HG03108 (cell line): ENCODE measurements at regions not wholly inside any gene's neighbourhood (a gene's known extent, or its start where the extent isn't known, plus 50 kb on each side); places are given as distances from the start of the nearest gene placed in this dataset.

ENCODE experiments used
- ATAC-seq: cut with Tn5 transposase; IDR thresholded peaks from one replicate; pipeline ENCODE4 v1.9.1; 2021; ENCODE audit warnings: moderate library complexity; ENCODE audit not compliant: unreplicated experiment

DNA sequence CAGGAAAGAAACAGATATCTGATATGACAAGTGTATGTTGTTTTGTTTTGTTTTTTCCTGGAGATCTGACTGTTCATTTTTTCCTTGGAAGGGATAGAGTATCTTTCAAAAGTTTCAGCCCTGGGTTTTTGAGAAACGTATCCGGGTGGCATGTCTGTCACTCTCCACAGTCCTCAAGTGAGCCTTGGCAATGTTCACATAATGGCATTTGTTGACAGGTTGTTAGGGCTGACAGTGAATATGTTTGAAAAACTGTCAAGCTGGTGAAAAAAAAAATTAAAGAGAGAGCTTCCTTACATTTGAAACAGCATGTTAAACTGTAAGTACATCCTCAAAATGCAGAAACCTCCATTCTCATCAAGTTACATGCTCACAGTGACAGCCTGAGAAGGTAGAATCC lies 113.0 kb upstream of the DYNLRB2 start:
- ATAC-seq, result no peak

GRCh38 chr16:80418517-80419355 lies 122.1 kb upstream of the DYNLRB2 start:
- ATAC-seq, result no peak

GRCh38 chr16:80417706-80418271 lies 123.0 kb upstream of the DYNLRB2 start:
- no peak for ATAC-seq

- no peak for ATAC-seq
Observed at GRCh38 chr16:80408014-80408413, 132.8 kb upstream of the DYNLRB2 start.

DNA sequence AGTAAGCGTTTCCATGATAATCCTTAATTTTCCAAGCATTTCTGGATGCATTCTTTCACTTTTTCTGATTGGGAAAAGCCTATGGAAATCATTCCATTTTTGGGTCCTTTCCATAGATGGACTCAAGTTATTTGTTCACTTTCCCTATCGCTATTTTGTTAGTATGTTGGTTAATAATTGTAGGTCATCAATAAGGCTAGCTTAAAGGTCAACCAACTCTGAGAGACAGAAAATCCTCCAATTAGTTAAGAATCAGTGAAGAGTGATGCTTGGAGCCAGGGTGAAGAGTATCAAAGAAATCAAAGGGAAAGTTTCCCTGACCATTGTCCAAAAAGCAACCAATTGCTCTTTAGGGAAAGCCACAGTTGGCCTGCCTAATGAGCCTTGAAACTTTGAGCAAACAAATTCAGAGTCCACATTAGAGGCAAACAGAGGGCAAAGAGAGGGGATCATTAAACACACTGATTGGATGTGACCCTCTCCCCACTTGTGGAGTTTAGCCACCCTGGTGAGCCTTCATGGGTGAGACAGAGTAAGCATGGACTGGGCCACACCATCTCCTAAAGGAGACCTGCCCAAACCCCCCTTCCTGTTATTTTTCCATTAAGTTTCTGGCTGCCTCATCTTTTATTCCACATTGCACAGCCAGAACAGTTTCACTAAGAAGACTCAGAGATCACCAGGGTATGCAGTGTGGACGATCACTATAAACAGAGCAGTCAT lies 133.4 kb upstream of the DYNLRB2 start:
- no peak for ATAC-seq

GRCh38 chr16:80404847-80405246 lies 135.9 kb upstream of the DYNLRB2 start:
- ATAC-seq, result no peak

DNA sequence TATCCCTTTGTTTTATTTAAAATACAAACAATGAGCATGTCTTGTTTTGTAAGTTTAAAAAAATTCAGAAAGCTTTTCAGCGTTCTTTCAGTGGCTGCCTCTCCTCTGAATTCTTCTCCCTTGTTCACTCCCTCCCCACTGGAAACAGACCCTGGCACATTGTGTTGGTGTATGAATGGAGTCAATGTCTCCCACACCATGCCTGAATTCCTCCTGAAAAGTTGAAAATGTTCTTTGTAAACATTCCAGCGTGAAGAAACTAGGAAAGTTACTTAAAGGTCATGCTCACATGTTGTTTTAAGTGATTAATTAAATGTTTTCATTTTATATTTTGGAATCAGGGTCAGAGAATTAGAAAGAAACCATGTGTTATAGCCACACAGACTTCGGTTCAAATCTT lies 136.9 kb upstream of the DYNLRB2 start:
- ATAC-seq, result no peak

- no peak for ATAC-seq
Observed at GRCh38 chr16:80390871-80391489, 149.8 kb upstream of the DYNLRB2 start.

DNA sequence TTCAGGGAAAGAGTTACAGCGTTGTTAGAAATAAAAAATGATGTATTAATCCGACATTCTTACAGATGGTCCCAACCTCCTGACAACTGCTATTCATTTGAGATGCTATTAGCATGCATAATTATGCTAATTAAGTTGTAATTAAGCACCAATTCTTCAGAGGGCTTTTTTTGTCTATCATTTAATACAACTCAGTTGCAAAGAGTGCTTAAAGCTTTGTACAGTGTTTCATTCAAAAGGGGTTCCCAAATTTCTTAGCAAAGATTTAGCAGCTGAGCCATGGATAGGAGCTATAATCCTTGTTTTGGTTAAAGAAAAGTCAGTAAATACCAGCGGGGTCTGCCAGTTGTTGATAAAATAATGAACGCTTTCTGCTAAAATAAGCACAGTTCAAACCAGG lies 150.7 kb upstream of the DYNLRB2 start:
- ATAC-seq, result no peak

DNA sequence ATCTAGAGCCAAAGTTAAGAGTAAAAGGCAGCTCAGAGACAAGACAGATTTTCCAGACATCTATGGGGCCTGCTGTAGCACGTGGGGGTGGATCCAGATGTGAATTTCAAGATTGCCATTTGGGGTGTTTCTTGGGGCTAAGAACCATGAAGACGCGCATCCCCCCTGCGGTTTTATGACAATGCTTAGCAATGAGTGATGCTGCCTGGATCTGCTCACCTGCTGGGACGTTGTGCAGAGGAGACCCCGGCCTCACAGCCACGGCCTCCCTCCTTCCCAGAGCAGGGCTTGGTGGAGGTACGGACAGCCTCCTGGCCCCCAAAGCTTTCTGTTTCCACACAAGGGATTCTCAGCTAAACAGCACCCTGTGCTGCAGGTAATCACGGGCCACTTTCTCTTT lies 151.5 kb upstream of the DYNLRB2 start:
- ATAC-seq, result no peak

DNA sequence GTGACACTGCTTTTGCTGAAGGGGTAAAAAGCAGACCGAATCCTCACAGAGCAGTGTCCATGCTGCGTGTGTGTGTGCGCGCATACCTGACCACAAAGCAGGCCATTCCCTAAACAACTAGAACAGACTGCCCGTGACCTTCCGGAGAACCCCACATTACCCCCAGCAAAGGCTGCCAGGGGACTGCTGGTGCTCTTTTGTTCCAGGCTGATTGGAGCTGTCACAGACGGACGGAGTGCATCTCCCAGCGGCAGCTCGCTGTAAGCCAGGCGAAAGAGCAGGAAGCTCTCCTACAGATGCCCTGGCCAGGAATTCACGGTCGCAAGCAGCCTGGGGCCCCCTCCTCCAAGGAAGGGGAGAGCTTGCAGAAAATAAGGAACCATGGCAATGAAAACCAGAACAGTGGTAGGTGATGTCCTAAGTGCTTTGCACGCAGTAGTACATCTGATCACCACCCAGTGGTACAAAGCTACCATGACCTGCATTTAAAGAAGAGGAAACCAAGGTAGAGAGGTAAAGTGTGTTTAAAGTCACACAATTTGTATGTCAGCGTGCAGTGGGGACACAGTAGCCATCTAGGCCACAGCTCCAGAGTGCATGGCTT lies 153.4 kb upstream of the DYNLRB2 start:
- ATAC-seq, result no peak

DNA sequence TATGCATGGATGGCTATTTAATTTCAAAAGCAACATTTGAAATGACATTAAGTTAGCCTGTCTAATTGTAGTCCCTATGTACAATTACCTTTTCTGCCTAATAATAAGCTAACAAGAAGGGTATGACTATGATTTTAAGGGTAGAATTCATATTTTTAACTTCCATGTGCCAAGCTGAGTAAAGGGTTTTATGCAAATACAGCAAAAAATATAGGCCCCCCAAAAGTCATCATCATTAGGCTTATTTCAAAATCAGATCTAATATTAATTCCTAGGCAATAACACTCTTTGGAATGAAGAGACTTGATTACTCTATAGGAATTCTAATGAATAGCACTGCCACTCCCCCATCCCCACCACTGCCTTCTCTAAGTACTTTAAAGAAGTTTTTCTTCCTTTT lies 155.9 kb upstream of the DYNLRB2 start:
- ATAC-seq, result no peak

DNA sequence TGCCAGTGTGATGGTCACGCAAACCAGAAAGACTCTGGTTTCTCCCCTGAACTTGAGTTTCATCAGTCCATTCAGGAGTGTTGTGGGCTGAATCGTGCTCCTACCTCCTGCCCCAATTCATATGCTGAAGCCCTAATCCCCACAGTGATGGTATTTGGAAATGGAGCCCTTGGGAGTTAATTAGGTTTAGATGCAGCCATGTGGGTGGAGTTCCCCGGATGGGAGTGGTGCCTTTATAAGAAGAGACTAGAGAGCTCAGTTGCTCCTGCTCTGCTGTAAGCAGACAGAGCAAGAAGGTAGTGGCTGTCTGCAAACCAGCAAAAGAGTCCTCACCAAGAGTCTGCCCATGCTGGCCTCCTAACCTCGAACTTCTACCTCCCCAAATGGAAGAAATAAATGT lies 160.3 kb upstream of the DYNLRB2 start:
- no peak for ATAC-seq

DNA sequence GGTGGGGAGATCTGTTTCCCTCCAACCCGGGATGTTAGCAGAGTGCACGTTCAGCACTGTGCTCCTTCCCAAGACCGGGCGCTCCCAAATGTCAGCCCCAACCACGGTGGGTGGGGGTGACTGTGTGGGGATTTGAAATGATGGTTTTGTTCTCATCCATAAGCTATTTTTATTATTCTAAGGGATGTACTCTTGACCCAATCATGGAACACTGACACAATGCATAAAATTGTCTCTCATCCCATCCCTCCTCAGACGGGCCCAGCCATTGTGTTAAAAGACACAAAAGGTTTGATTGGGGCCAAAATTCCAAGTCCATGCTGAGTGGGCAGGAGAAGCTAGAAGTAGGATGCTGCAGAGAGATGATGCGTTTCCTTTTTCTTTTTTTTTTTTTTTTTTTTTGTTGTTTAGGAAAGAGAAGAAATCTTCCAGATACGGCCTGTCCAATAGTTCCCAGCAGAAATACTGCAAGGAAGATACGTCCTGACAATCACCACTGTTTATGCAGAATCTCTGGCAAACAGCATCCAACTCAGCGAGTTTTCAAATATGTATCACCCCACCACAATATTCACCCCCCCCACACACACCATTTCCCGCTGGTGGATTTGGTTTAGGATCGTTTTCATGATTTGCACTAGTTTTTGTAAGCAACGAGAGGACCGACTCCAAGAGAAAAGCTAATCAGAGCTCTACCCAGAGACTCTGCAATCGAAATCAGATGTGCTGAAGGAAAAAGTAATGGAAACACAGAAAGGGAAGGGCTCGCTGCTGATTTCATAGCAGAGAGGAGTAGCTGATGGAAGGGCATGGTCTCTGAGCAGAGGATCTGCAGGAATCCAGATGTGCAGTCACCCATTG lies 163.5 kb upstream of the DYNLRB2 start:
- no peak for ATAC-seq

DNA sequence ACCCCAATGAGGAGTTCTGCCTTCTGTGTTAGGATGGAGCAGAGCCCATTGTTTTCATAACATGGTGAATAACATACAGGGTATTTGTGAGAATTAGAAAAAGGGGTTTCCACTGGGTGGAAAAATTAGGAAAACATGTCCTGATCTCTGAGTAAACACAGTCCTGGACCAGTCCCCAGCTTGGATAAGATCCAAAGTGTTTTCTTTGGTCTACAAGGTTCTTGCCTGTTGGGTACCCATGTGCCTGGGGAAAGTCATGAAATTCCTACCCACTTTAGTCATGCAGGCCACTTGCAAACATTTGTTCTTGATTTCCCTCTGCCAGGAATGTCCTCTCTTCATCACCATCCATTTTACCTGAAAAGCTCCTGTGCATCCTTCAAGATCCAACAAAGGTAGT lies 164.8 kb upstream of the DYNLRB2 start:
- ATAC-seq, result no peak

- no peak for ATAC-seq
Observed at GRCh38 chr16:80375513-80375912, 165.3 kb upstream of the DYNLRB2 start.

- ATAC-seq, result no peak
Observed at GRCh38 chr16:80372341-80372740, 168.5 kb upstream of the DYNLRB2 start.

GRCh38 chr16:80369138-80369958 lies 171.4 kb upstream of the DYNLRB2 start:
- ATAC-seq, result no peak

DNA sequence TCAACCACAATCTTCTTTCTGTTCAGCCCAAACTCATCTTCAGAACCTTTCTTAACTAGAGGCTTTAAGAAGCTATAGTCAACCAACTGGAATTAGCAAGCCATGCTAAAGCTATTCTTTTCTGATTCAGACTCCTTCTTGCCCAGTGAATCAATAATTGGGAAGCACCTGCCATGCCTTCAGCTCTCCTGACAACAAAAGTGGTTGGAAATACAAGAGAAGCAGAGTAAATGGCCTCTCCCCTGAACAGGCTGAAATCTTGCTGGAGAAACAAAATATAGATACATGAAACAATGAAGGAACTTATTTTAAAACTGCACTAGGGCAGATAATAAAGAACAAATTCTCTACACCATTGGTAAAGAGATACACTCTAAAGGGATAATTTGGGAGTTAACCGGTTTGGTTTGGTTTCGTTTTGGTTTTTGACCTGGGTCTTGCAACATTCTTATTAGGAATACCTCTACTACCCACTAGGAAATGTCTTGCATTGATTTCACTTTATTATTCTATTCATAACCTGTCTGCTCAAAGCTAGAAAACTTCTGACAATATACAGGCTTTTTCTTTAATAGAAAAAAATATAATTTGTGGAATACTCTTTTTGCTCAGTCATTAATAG lies 173.6 kb upstream of the DYNLRB2 start:
- no peak for ATAC-seq
